GM12892 (cell line): ENCODE measurements at regions not wholly inside any gene's neighbourhood (a gene's known extent, or its start where the extent isn't known, plus 50 kb on each side); places are given as distances from the start of the nearest gene placed in this dataset.

Source experiments
- POLR2A ChIP-seq: IDR thresholded peaks from 2 replicates; pipeline ENCODE4 v1.6.1; 2011; ENCODE audit warnings: low read depth, low read length, control low read depth
- POLR2AphosphoS5 ChIP-seq: IDR thresholded peaks from 2 replicates; pipeline ENCODE4 v1.6.1; 2011; ENCODE audit warnings: low read depth, low read length, control low read depth
- TAF1 ChIP-seq: IDR thresholded peaks from 2 replicates; pipeline ENCODE4 v1.6.1; 2011; ENCODE audit warnings: low read depth, mild to moderate bottlenecking, control low read depth, low read length, borderline replicate concordance

DNA sequence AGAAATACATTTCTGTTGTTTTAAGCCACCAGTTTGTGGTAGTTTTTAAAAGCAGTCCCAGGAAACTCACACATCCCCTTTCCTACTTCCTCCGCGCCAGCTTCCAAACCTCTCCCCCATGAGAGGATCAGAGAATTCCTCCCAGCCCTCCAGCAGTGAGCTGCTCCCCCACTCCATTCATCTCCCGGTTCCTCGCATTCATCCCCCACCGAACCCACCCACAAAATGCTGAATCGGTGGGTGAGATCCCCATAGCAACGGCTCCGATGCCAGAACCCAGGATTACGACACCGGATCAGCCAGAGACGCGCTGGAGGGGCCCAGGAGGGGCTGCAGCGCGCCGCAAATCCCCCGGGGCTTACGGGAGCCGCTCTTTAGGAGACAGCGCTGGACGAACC is 251.4 kb upstream of the RPL38 start:
- TF ChIP-seq POLR2AphosphoS5 (no peak), POLR2A (no peak), TAF1 (no peak)
